HG03558 (cell line): ENCODE measurements at regions not wholly inside any gene's neighbourhood (a gene's known extent, or its start where the extent isn't known, plus 50 kb on each side); places are given as distances from the start of the nearest gene placed in this dataset.

Experiments
- ATAC-seq: cut with Tn5 transposase; IDR thresholded peaks from one replicate; pipeline ENCODE4 v1.9.1; 2021; ENCODE audit warnings: moderate number of reproducible peaks; ENCODE audit not compliant: unreplicated experiment; ENCODE audit errors: extremely low read depth

DNA sequence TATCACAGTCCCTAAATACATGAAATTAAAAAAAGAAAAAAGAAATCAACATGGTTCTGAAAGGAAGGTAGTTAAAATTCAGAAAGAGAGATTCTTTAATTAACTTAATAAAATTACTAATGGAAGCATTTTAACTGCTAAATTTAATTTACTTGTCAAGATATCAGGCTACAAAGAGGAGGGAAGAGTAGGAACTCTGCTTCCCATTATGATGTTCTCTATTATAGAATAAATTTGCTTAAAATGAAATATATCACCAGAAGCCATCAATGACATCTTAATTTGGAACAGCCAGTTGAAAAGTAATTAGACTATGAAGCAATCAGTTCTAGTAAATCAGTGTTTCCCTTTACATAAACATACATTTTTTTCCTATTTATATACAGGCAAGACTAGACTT lies 611.8 kb upstream of the FANCL start:
- ATAC-seq: no peak

GRCh38 chr2:58852243-58852642 lies 611.1 kb upstream of the FANCL start:
- ATAC-seq: no peak

GRCh38 chr2:58851598-58851997 lies 610.5 kb upstream of the FANCL start:
- ATAC-seq: no peak

DNA sequence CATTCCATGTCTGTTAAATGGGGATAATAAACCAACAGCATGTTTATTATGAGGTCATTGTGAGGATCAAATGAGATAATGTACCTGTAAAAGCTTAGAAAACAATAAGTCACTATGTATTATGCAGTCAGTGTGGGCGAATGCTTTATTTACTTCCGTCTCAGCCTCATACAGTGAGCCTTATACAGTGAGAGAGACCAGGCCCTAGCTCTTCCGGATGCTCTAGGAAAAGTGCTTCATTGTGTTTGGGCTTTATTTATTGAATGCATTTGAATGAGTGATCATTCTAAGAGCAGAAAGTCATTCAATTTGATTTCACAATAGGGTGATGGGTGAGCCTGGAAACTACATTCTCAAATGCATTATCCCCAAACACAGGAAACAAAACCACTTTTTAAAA lies 603.9 kb upstream of the FANCL start:
- ATAC-seq: no peak

DNA sequence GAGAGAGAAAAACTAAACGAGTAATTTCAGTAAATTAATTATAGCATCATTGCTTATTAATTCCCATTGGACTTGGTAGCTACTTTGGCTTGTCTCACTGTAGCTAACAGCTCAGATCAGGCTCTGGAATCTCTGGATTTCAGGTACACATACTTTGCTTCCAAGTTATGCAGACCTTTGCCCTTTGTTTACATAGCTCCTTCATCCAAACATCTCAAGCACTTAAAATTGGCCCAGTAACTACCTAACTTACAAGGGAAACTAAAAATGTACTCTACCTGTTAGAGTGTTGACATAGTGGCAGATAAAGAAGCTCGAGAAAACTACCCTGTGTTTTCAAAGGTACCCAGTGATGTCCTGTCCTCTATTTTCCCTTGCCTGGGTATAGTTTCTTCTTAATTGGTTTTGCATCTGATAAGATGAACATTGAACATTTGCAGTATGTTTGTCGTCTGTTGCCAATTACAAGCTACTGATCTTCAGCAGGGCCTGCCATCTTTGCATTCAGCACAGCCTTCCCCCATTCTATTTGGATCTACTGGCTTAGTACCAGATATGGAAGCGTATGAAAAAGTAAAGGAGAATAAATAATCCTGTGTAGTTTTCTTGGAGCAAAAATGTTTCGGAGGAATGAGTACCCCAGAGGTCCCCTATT lies 601.5 kb upstream of the FANCL start:
- ATAC-seq: no peak

DNA sequence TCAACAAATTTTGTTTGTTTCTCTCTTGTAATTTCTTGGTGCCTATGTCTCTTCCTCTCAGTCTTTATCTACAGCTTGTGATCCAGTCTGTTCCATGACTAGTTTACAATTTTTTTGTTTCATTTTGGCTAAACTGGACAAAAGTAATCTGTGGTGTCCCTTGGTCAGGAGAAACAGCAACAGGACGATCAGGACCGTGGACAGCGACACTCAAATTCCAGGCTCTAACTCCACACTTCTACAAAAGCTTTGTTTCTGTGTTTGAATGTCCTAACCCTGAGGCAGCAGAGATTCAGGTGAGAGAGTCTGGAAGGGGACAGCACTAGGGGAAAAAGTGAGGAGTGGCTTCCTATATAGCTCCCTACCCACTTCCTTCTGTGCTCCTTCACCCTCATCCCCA lies 593.3 kb upstream of the FANCL start:
- no peak for ATAC-seq

DNA sequence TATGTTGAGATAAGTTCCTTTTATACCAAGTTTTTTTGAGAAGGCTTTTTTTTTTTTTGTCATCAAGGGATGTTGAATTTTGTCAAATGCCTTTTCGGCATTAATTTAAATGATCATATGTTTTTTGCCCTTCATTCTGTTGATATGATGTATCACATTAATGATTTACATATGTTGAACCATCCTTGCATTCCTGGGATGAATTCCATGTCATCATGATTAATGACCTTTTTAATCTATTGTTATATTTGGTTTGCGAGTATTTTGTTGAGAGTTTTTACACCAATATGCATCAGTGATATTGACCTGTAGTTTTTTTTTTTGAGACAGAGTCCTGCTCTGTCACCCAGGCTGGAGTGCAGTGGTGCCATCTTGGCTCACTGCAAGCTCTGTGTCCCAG lies 585.7 kb upstream of the FANCL start:
- no peak for ATAC-seq

- no peak for ATAC-seq
Observed at GRCh38 chr2:58812771-58813344, 571.7 kb upstream of the FANCL start.

DNA sequence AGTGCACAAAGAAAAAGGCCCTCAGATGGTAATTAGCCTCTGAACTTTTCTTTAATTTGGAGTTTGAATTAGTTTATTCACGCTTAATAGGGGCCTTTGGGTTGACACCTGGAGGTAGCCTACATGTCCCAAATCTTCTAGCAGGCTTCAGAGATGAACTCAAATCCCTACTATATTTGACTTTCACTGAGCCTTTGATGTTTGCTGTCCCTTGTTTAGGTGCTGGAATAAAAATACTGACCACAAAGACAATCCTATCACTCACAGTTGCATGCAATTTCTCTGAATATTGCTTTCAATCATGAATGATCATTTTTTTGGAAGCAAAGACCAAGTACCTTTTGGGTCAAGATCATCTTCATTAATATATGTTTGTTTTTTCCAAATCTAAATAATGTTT lies 564.0 kb upstream of the FANCL start:
- ATAC-seq: no peak

DNA sequence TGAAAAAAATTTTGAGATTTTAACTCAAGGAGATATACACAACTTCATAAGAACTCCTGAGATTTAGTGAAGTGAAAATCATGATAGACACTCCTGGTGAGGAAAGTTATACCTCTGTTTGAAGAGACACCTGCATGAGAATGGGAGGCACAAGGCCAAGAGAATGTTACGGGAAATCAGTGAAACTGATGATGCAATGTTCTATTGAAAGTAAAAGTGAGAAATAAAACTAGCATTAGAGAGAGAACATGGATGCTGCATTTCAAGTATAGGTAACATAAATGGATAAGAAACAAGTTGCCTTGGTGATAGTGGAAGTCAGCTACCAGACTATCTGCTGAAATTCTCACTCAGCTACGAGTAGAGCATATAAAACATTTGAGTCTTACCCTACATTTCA lies 562.1 kb upstream of the FANCL start:
- ATAC-seq: no peak

DNA sequence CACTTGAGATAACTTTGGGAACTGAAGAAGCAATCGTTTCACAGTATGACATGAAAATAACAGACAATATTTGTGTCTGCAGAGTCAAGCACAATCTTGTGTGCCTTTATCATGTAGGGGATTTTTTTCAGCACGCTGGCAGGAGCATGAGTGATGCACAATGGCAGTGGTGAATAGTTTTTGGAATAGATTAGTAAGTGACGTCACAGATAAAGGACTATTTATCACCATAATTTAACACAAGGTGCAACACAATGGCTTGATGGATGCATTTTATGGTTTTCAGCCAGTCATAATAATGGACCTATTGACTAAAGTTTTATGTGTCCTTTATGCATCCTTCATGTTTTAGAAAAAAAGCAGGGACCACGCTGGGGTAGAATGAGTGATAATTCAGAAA lies 559.8 kb upstream of the FANCL start:
- no peak for ATAC-seq

DNA sequence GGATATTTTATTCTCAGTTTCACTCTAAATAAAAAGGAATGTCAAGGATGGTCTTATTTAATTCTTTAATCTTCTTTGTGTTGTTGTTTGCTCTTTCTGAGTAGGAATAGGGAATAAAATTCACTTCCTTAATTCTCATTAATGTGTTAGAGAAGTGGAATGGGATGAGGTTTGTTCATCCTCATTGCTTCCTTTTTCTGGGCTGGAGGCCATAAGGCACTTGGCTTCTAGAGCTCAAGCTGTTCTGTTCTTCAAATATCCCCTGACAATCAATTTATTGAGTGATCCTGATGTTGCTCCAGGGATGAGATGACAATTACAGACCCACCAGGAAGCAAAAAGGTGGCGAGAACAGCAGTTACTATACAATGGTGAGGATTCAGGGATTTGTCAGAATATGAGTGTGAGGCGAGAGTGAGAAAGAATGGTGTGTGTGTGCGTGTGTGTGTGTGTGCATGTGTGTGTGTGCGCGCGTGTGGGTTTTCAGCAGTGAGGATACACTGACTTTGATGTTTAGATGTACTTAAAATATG lies 557.6 kb upstream of the FANCL start:
- ATAC-seq: no peak

DNA sequence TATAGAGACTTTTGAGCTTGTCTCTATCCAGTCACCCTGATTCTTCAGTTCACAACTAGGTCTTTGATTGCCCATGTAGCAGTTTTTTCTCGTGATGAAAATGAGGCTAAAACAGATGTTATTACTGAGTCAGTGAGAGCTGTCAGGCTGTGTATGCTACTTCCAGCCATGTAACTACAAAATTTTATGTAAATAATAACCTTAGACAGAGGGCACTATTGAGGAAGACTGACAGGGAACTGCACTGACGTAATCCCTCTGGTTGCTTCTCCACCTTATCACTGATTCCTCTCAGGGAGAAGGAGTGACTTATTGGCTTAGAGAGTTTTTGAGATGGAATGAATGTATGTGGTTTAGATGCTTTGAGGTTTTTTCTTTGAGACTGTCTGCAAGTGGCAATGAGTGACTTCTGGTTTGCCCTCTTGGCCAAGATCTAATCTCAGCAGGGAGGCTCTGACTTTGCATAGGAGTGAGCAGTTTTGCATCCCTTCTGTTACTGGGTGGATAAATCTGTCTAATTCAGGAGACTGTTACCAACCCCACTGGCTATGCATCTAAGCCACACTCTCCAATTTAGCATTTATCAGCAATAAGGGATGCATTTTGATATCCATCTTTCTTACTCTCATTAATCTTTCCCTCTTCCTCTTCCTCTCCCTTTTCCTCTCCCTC lies 555.2 kb upstream of the FANCL start:
- no peak for ATAC-seq

GRCh38 chr2:58794916-58795315 lies 553.8 kb upstream of the FANCL start:
- no peak for ATAC-seq

- ATAC-seq: no peak
Observed at GRCh38 chr2:58794103-58794502, 553.0 kb upstream of the FANCL start.

DNA sequence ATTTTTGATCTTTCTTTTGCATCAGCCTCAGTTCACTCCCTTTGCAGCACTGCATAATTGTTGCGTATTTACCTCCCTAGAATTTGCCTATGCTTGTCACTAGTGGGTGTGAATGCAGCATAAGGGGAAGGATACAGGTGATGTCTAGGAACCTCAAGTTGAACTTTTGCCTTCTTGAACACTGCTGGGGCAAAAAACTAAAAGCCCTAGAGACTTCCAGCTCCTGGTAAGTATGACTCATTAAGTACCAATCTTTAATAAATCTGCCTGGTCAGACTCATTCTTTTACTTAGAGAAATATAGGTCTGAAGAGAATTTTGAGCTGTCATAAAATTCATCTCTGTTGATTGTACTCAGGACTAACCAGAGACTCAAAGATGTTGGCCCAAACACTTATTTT lies 547.3 kb upstream of the FANCL start:
- ATAC-seq: no peak

DNA sequence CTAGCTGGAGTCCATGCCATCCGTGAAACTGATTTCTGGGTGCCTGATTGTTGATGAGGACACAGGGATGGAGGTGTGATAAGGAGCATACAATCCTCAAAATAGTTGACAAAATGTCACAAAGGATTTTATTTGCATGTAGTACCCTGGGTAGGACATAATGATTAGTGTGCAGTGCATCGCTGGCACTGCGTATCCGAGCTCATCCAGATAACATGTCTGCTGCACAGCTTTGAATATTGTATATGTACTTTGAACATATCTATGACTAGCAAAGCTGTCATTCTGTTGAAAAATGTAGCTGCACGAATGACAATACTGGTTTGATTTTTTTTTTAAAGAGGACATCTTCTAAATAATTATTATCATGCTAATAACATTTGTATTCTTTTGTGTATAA lies 529.7 kb upstream of the FANCL start:
- no peak for ATAC-seq

GRCh38 chr2:58769864-58770234 lies 528.7 kb upstream of the FANCL start:
- ATAC-seq: no peak

DNA sequence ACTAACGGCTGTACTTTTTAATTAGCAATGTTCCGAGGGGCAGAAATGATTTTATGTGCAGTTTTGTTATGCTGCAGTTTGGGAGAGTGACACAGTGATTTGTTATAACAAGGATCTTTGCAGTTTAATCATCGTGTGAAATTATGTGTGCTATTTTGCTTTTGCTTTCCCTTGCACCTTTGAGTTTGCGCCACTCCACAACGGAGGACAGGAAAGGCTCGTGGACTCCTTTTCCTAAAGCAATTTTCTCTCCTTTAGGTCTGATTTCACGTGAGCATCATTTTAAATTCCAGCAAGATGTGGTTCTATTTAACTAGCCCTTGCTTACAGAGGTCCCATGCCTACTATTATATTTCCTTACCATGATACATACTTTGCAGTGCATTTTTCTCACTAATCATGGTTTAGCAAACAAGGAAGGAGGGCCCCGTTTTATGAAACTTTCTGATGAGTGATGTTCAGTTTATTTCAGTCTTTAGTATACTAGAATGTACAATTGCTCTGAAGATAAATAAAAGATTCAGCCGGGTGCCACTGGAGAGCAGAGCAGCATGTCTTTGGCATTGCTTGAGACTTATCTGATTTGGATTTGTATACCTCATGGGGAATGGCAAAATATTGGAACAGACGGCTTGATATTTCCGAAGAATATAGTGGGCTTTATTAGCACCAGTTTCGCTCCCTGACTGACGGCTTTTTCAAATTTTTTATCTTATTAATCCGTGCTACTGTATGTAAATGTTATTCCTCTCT lies 528.2 kb upstream of the FANCL start:
- ATAC-seq: no peak

DNA sequence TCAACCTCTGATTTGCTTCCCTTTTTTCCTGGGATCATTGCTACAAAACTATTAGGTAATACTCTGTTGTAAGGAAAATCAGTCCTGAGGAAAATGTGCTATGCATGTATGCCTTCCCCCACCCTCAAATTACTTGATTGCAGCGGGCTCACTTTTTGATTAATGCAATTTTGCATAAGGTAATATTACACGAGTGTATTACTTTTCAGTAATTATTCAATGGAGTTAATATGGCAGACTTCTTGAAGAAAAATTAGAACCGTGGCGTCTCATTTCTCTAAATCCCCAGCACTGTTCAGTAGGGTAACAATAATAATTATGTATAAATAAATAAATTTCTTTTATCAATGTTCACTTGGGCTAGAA lies 527.6 kb upstream of the FANCL start:
- no peak for ATAC-seq
